Caki2 (cell line): ENCODE measurements at regions not wholly inside any gene's neighbourhood (a gene's known extent, or its start where the extent isn't known, plus 50 kb on each side); places are given as distances from the start of the nearest gene placed in this dataset.
A peak's percentile ranks its signal among the peaks of the same experiment; 100 is the strongest.

ENCODE experiments used
- DNase-seq: peaks from one replicate; pipeline ENCODE4 v3.0.0-alpha.2; 2015; ENCODE audit warnings: low read depth
- in situ Hi-C: cut with HindIII; loops from 2 replicates; pipeline ENCODE4 v1.10.0; 2016; ENCODE audit warnings: low sequenced_read_pairs, low pct_unique_long_range_greater_than_20kb, mixed read lengths

GRCh38 chr10:43806831-43807640 is 158.4 kb upstream of the ZNF32 start:
- in situ Hi-C loops: no loop called here

GRCh38 chr10:43803791-43804190 is 155.1 kb upstream of the ZNF32 start:
- no peak for DNase-seq
- in situ Hi-C loops: no loop called here

More at GRCh38 chr10:43806831-43807640, 158.4 kb upstream of the ZNF32 start:
- no peak for DNase-seq

GRCh38 chr10:43802988-43803696 is 154.5 kb upstream of the ZNF32 start:
- no peak for DNase-seq
- in situ Hi-C loops: no loop called here

GRCh38 chr10:43801626-43802025 is 152.9 kb upstream of the ZNF32 start:
- DNase-seq: no peak
- in situ Hi-C loops: no loop called here

GRCh38 chr10:43801140-43801539 is 152.5 kb upstream of the ZNF32 start:
- in situ Hi-C loops: no loop called here
- DNase-seq: no peak

GRCh38 chr10:43796781-43797180 is 148.1 kb upstream of the ZNF32 start:
- no peak for DNase-seq
- in situ Hi-C loops: no loop called here

- in situ Hi-C loops: no loop called here
- no peak for DNase-seq
Measured at GRCh38 chr10:43795639-43796038, 147.0 kb upstream of the ZNF32 start.

GRCh38 chr10:43795093-43795492 is 146.4 kb upstream of the ZNF32 start:
- in situ Hi-C loops: no loop called here
- DNase-seq: no peak

GRCh38 chr10:43794181-43794815 is 145.6 kb upstream of the ZNF32 start:
- in situ Hi-C loops: no loop called here
- DNase-seq: no peak

GRCh38 chr10:43793704-43794103 is 145.0 kb upstream of the ZNF32 start:
- in situ Hi-C loops: no loop called here
- DNase-seq: no peak

GRCh38 chr10:43790147-43790546 is 141.5 kb upstream of the ZNF32 start:
- no peak for DNase-seq
- in situ Hi-C loops: no loop called here

GRCh38 chr10:43785252-43785651 is 136.6 kb upstream of the ZNF32 start:
- in situ Hi-C loops: no loop called here
- no peak for DNase-seq

- DNase-seq: no peak
- in situ Hi-C loops: no loop called here
Measured at GRCh38 chr10:43782814-43783213, 134.1 kb upstream of the ZNF32 start.

- DNase-seq: peak; percentile 5
Measured at GRCh38 chr10:43781480-43782361, 133.0 kb upstream of the ZNF32 start.

GRCh38 chr10:43778571-43778970 is 129.9 kb upstream of the ZNF32 start:
- DNase-seq: no peak
- in situ Hi-C loops: no loop called here

More at GRCh38 chr10:43781480-43782361, 133.0 kb upstream of the ZNF32 start:
- in situ Hi-C loops: no loop called here

GRCh38 chr10:43775384-43775783 is 126.7 kb upstream of the ZNF32 start:
- in situ Hi-C loops: no loop called here
- no peak for DNase-seq

- in situ Hi-C loops: no loop called here
Measured at GRCh38 chr10:43774234-43774769, 125.6 kb upstream of the ZNF32 start.

GRCh38 chr10:43773736-43774135 is 125.1 kb upstream of the ZNF32 start:
- no peak for DNase-seq
- in situ Hi-C loops: no loop called here

More at GRCh38 chr10:43774234-43774769, 125.6 kb upstream of the ZNF32 start:
- DNase-seq: no peak
